HFFc6 (cell line): ENCODE measurements at regions not wholly inside any gene's neighbourhood (a gene's known extent, or its start where the extent isn't known, plus 50 kb on each side); places are given as distances from the start of the nearest gene placed in this dataset.

Experiments used
- DNase-seq: peaks from one replicate; pipeline ENCODE4 v3.0.0-alpha.2; 2018
- H3K27ac Mint-ChIP-seq: 2 replicates; pipeline ENCODE4 v1.8.0; 2020; ENCODE audit warnings: mild to moderate bottlenecking, mixed read lengths
- H3K27me3 Mint-ChIP-seq: 2 replicates; pipeline ENCODE4 v1.8.0; 2021; ENCODE audit warnings: mild to moderate bottlenecking, moderate library complexity, mixed read lengths; ENCODE audit not compliant: insufficient read depth
- H3K36me3 Mint-ChIP-seq: 2 replicates; pipeline ENCODE4 v1.8.0; 2021; ENCODE audit warnings: low read depth, mixed read lengths
- H3K4me1 Mint-ChIP-seq: 2 replicates; pipeline ENCODE4 v1.8.0; 2020; ENCODE audit warnings: low read depth, mixed read lengths
- H3K4me3 Mint-ChIP-seq: 2 replicates; pipeline ENCODE4 v1.8.0; 2020; ENCODE audit warnings: mild to moderate bottlenecking, moderate library complexity, mixed read lengths
- H3K9me3 Mint-ChIP-seq: 2 replicates; pipeline ENCODE4 v1.8.0; 2020; ENCODE audit warnings: mild to moderate bottlenecking, mixed read lengths
- TF ChIP-seq, protein P1 (sequence below): fragments of 200-600 bp; sonication (generic); IDR thresholded peaks from 2 replicates; pipeline ENCODE4 v1.5.0; 2021; ENCODE audit warnings: antibody characterized with exemption, mild to moderate bottlenecking

DNA sequence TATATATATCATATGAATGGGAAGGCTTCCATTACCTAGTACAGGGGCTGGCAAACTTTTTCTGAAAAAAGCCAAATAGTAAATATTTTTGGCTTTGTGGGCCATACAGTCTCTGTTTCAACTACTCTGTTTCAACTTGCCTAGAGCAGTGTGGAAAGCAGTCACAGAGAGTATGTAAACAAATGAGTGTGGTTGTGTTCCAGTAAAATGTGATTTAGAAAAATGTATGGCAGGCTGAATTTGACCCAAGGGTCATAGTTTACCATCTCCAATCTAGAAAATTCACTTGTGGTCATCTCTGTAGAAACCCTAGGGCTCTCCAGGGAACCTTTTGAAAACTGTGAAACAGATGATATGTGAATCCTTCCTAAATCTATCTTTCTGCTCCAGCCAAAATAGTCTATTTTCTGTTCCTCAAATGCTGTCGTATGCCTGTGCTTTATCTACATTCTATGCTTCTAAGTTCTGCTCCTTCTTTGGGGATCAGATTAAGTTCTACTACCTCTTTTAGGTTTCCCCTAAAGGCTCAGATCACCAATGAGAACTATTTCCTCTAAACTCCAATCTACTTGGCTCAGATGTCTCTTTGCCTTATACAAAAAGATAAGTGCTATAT is 356.2 kb downstream of the METTL15 start:
- H3K27me3 Mint-ChIP-seq = no peaks in the 10 kb centered on the region; the same call in 1 of the 2 replicates
- H3K4me3 Mint-ChIP-seq = no peak overlapping the region
- peaks cover 6% of the 10 kb centered on the region; the same call in 1 of the 2 replicates for H3K36me3 Mint-ChIP-seq
- no peak for DNase-seq
- TF ChIP-seq, protein P1, sequence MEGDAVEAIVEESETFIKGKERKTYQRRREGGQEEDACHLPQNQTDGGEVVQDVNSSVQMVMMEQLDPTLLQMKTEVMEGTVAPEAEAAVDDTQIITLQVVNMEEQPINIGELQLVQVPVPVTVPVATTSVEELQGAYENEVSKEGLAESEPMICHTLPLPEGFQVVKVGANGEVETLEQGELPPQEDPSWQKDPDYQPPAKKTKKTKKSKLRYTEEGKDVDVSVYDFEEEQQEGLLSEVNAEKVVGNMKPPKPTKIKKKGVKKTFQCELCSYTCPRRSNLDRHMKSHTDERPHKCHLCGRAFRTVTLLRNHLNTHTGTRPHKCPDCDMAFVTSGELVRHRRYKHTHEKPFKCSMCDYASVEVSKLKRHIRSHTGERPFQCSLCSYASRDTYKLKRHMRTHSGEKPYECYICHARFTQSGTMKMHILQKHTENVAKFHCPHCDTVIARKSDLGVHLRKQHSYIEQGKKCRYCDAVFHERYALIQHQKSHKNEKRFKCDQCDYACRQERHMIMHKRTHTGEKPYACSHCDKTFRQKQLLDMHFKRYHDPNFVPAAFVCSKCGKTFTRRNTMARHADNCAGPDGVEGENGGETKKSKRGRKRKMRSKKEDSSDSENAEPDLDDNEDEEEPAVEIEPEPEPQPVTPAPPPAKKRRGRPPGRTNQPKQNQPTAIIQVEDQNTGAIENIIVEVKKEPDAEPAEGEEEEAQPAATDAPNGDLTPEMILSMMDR = no peak
- peaks cover 49% of the 10 kb centered on the region for H3K4me1 Mint-ChIP-seq
- peak overlapping the region; percentile 32 for H3K27ac Mint-ChIP-seq
- H3K9me3 Mint-ChIP-seq = no peaks in the 10 kb centered on the region

DNA sequence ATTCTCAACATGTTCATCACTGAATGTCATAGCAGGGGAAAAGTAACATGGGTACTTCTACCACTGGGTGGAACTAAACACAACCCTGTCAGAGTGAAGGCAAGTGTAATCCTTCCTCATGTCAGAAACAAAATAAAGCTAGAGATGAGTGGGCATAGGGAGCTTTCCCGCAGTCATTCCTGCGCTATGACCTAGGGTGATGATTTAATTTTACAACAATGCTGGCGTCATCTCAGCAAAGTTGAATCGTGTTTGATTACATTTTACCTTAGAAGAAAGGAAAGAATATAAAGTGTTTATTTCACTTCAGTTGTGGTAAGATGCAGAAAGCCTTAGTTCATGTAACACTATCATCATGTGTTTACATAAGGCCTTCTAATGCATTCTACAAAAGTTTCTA is 355.6 kb downstream of the METTL15 start:
- peaks cover 6% of the 10 kb centered on the region; the same call in 1 of the 2 replicates for H3K36me3 Mint-ChIP-seq
- no peak for DNase-seq
- TF ChIP-seq, protein P1 = no peak
- H3K4me1 Mint-ChIP-seq = peaks cover 49% of the 10 kb centered on the region
- H3K27ac Mint-ChIP-seq = no peak overlapping the region
- H3K4me3 Mint-ChIP-seq = no peak overlapping the region
- no peaks in the 10 kb centered on the region for H3K9me3 Mint-ChIP-seq
- H3K27me3 Mint-ChIP-seq = no peaks in the 10 kb centered on the region; the same call in 1 of the 2 replicates

DNA sequence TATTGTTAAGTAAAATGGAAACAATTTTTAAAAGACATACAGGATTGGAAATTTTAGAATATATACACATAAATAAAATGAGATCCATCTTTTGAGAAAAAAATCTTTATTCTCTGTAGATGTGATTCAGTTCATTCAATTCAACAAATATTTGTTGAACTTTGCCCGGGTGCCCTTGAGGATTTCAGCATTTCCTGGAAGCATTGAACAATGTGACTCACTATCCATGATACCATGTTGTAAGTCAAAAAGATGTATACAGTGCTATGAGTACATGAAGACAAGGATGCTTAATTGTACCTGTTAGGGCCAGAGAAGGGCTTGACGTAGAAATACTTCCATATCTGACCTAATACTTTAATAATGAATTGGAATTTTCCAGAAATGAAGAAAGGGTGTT is 353.7 kb downstream of the METTL15 start:
- H3K27ac Mint-ChIP-seq = no peak overlapping the region
- H3K4me1 Mint-ChIP-seq = peaks cover 59% of the 10 kb centered on the region
- H3K4me3 Mint-ChIP-seq = no peak overlapping the region
- H3K36me3 Mint-ChIP-seq = no peaks in the 10 kb centered on the region; the same call in 1 of the 2 replicates
- TF ChIP-seq, protein P1 = no peak
- H3K9me3 Mint-ChIP-seq = no peaks in the 10 kb centered on the region
- no peaks in the 10 kb centered on the region; the same call in 1 of the 2 replicates for H3K27me3 Mint-ChIP-seq
- no peak for DNase-seq

DNA sequence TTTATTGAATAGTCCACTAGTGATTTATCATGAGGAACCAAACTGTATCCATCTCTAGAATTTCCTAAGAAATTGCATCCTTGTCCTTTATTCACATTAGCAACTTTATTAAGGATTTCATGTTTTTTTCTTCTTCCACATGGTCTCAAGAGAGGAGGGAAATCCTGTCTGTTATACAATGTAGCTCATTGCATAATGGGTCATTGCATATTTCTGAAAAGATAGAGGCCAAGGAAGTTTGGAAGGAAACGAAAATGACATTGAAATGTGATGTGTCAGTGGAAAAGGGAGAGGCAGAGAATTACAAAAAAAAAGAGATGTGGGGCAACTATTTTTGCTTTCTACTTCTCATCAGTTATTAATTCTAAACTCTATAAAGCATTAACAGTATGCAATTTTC is 353.1 kb downstream of the METTL15 start:
- Mint-ChIP-seq H3K27ac (peak overlapping the region; percentile 2; the same call in 1 of the 2 replicates), H3K4me3 (peak overlapping the region; percentile 2; the same call in 1 of the 2 replicates), H3K27me3 (no peaks in the 10 kb centered on the region; the same call in 1 of the 2 replicates), H3K36me3 (no peaks in the 10 kb centered on the region; the same call in 1 of the 2 replicates), H3K4me1 (peaks cover 59% of the 10 kb centered on the region), H3K9me3 (no peaks in the 10 kb centered on the region)
- TF ChIP-seq, protein P1 = no peak
- peak; percentile 36 for DNase-seq

DNA sequence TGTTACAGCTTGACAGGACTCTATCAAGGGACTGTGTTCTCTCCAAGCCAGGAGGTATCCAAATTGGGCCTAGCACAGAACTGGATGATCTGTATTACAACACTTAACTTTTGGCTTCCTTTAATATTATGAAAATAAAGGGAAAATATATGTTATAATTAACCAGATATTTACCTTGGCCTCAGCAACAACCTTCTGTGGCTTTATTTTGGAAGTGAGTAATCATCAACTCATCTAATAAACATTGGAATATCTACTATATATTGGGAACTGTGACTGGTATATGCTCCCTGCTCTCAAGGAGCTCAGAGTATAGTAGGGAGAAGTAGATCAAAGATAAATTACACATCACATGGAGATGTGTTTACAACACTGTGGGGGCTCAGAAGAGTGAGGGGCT is 352.2 kb downstream of the METTL15 start:
- H3K4me3 Mint-ChIP-seq = no peak overlapping the region
- H3K9me3 Mint-ChIP-seq = no peaks in the 10 kb centered on the region
- peaks cover 58% of the 10 kb centered on the region for H3K4me1 Mint-ChIP-seq
- H3K36me3 Mint-ChIP-seq = no peaks in the 10 kb centered on the region; the same call in 1 of the 2 replicates
- DNase-seq = no peak
- TF ChIP-seq, protein P1 = no peak
- H3K27me3 Mint-ChIP-seq = no peaks in the 10 kb centered on the region; the same call in 1 of the 2 replicates
- H3K27ac Mint-ChIP-seq = no peak overlapping the region; the same call in 1 of the 2 replicates
